BJ (cell line): ENCODE measurements at regions not wholly inside any gene's neighbourhood (a gene's known extent, or its start where the extent isn't known, plus 50 kb on each side); places are given as distances from the start of the nearest gene placed in this dataset.

Experiments
- CTCF ChIA-PET: fragments of 350-600 bp; formaldehyde crosslinking; extraction: SDS; loops from one replicate; lab custom pipeline; 2021; ENCODE audit warnings: antibody characterized with exemption, inconsistent platforms; lab: Yijun Ruan, JAX
- POLR2A ChIA-PET: fragments of 300-600 bp; sonication (Branson Sonifier 250); formaldehyde crosslinking; extraction: SDS; loops from one replicate; lab custom pipeline; 2021; ENCODE audit warnings: antibody characterized with exemption; lab: Charles Lee
- DNase-seq: peaks from one replicate; pipeline ENCODE4 v3.0.0-alpha.2; 2011; ENCODE audit warnings: low read depth
- H3K27me3 ChIP-seq: 2 replicates; pipeline ENCODE4 v1.6.0; 2011; ENCODE audit warnings: low read length; ENCODE audit not compliant: control insufficient read depth, insufficient read depth
- H3K36me3 ChIP-seq: 2 replicates; pipeline ENCODE4 v1.5.1; 2011; ENCODE audit warnings: low read length; ENCODE audit not compliant: control insufficient read depth, insufficient read depth
- H3K4me3 ChIP-seq: 2 replicates; pipeline ENCODE4 v1.5.1; 2011; ENCODE audit warnings: low read depth, mild to moderate bottlenecking, control low read depth, low read length
- TF ChIP-seq, protein P1 (sequence below): IDR thresholded peaks from 2 replicates; pipeline ENCODE4 v1.5.1; 2011; ENCODE audit warnings: low read depth, mild to moderate bottlenecking, control low read depth, inconsistent platforms, low read length, moderate library complexity; ENCODE audit not compliant: insufficient read depth

DNA sequence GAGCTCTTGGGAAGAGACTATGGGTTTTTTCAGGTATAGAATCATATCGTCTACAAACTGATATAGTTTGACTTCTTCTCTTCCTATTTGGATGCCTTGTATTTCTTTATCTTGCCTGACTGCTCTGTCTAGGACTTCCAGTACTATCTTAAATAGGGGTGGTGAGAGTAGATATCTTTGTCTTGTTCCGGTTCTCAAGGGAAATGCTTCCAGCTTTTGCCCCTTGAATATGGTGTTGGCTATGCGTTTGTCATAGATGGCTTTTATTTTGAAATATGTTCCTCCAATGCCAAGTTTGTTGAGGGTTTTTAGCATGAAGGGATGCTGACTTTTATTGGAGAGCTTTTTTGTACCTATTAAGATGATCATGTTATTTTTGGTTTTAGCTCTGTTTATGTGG, 170.3 kb downstream of the PTGER3 start:
- TF ChIP-seq, protein P1, sequence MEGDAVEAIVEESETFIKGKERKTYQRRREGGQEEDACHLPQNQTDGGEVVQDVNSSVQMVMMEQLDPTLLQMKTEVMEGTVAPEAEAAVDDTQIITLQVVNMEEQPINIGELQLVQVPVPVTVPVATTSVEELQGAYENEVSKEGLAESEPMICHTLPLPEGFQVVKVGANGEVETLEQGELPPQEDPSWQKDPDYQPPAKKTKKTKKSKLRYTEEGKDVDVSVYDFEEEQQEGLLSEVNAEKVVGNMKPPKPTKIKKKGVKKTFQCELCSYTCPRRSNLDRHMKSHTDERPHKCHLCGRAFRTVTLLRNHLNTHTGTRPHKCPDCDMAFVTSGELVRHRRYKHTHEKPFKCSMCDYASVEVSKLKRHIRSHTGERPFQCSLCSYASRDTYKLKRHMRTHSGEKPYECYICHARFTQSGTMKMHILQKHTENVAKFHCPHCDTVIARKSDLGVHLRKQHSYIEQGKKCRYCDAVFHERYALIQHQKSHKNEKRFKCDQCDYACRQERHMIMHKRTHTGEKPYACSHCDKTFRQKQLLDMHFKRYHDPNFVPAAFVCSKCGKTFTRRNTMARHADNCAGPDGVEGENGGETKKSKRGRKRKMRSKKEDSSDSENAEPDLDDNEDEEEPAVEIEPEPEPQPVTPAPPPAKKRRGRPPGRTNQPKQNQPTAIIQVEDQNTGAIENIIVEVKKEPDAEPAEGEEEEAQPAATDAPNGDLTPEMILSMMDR = no peak
- no peaks in the 10 kb centered on the region for H3K36me3 ChIP-seq
- no peaks in the 10 kb centered on the region for H3K27me3 ChIP-seq
- no peak for DNase-seq
- ChIA-PET POLR2A (no interaction called here), CTCF (no interaction called here)
- no peak overlapping the region for H3K4me3 ChIP-seq

DNA sequence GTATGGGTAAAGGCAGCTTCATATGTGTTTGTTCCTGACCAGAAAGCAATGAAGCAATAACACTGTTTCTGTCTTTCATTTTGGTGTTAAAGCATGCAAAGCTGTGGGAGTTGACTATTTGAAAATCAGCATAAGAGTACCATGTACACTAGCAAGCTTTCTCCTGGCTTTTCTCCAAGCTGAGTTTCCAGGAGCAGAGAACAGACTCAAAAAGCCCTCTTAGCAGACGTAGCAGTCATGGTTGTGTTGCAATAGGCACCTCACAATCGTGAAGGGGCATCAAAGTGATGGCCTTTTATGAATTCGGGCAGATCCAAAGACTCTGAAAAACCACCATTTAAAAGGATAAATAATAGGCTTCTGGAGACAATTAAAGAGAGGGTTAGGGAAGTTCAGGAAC, 159.7 kb downstream of the PTGER3 start:
- ChIA-PET POLR2A (no interaction called here), CTCF (interaction anchor here (0.8 kb wide), 1 partner anchor 201 kb away, joined by 3 read pairs; no protein-coding TSS in a partner anchor)
- H3K4me3 ChIP-seq = no peak overlapping the region
- H3K36me3 ChIP-seq = no peaks in the 10 kb centered on the region
- TF ChIP-seq, protein P1 = no peak
- DNase-seq = no peak
- no peaks in the 10 kb centered on the region for H3K27me3 ChIP-seq

DNA sequence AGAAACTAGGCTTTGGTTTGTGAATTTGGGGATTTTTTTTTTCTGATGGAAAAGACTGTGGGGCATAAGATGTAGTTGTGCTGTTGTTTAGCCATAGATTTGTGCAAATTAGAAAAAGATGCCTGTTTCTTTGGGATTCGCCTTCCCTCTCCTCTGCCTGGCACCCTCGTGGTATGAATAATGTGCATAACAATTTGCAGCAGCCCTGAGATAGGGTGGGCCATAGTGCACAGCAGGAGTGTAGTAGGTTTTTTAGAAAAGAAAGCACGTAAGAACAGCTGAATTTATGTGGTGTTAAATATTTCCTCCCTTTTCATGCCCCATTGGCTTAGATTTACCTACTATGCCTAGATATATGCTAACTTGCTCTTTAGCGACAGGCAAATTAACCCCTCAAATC, 158.9 kb downstream of the PTGER3 start:
- ChIA-PET POLR2A (no interaction called here), CTCF (no interaction called here)
- no peaks in the 10 kb centered on the region for H3K36me3 ChIP-seq
- no peaks in the 10 kb centered on the region for H3K27me3 ChIP-seq
- DNase-seq = no peak
- H3K4me3 ChIP-seq = no peak overlapping the region
- TF ChIP-seq, protein P1 = no peak

DNA sequence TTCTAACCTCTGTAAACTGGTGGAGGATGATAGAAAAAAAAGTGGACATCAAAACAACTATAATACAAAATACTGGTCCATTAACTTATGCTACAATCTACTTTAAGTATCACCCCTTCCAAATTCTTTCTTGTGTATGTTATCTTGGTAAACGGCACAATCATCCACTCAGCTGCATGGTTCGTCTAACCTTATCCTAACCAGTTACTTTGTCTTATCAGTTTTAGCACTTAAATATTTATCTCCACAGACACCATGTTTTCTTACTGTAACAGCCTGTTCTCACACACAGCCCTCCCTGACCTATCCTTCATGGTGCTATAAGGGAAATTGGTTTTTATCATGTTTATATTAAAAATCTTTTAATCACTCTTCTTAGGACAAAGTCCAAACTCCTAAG, 157.2 kb downstream of the PTGER3 start:
- POLR2A ChIA-PET = no interaction called here
- DNase-seq = no peak
- Histone ChIP-seq H3K36me3 (no peaks in the 10 kb centered on the region), H3K27me3 (no peaks in the 10 kb centered on the region), H3K4me3 (no peak overlapping the region)
- TF ChIP-seq, protein P1 = no peak
- CTCF ChIA-PET = no interaction called here

GRCh38 chr1:70891051-70891843, 156.4 kb downstream of the PTGER3 start:
- ChIA-PET CTCF (no interaction called here), POLR2A (no interaction called here)
- no peak for DNase-seq
- H3K27me3 ChIP-seq = no peaks in the 10 kb centered on the region
- TF ChIP-seq, protein P1 = no peak
- H3K36me3 ChIP-seq = no peaks in the 10 kb centered on the region
- H3K4me3 ChIP-seq = no peak overlapping the region
